Activated naive CD8-positive, alpha-beta T cell treated with anti-CD3 and anti-CD28 coated beads, Interleukin-2, amount 10 ng/mL, durations not matched to agents 7 days and 5 days (primary cell): ENCODE measurements at regions not wholly inside any gene's neighbourhood (a gene's known extent, or its start where the extent isn't known, plus 50 kb on each side); places are given as distances from the start of the nearest gene placed in this dataset.

ENCODE experiments used
- ATAC-seq: fragments of 150-1000 bp; cut with Tn5 transposase; one replicate; pipeline ENCODE4 v1.10.0; 2021; ENCODE audit warnings: low read depth, moderate library complexity
- POLR2A ChIA-PET: fragments of 350-600 bp; sonication (Branson Sonifier 250); formaldehyde crosslinking; loops from one replicate; lab custom pipeline; 2021; ENCODE audit warnings: antibody characterized with exemption; lab: Charles Lee
- DNase-seq: peaks from one replicate; pipeline ENCODE4 v3.0.0; 2021
- H3K27ac Mint-ChIP-seq: one replicate; pipeline ENCODE4 v1.8.0; 2022; ENCODE audit warnings: mild to moderate bottlenecking, mixed read lengths
- H3K27me3 Mint-ChIP-seq: one replicate; pipeline ENCODE4 v1.8.0; 2022; ENCODE audit warnings: mild to moderate bottlenecking, moderate library complexity, mixed read lengths
- H3K36me3 Mint-ChIP-seq: one replicate; pipeline ENCODE4 v1.8.0; 2021; ENCODE audit warnings: mild to moderate bottlenecking, mixed read lengths
- H3K4me1 Mint-ChIP-seq: one replicate; pipeline ENCODE4 v1.8.0; 2021; ENCODE audit warnings: mixed read lengths
- H3K4me3 Mint-ChIP-seq: one replicate; pipeline ENCODE4 v1.8.0; 2022; ENCODE audit warnings: mild to moderate bottlenecking, moderate library complexity, mixed read lengths
- H3K9me3 Mint-ChIP-seq: one replicate; pipeline ENCODE4 v1.8.0; 2021; ENCODE audit warnings: mixed read lengths

GRCh38 chr5:143659599-143660238 lies 152.2 kb upstream of the HMHB1 start:
- H3K4me1 Mint-ChIP-seq, result no peaks in the 10 kb centered on the region

DNA sequence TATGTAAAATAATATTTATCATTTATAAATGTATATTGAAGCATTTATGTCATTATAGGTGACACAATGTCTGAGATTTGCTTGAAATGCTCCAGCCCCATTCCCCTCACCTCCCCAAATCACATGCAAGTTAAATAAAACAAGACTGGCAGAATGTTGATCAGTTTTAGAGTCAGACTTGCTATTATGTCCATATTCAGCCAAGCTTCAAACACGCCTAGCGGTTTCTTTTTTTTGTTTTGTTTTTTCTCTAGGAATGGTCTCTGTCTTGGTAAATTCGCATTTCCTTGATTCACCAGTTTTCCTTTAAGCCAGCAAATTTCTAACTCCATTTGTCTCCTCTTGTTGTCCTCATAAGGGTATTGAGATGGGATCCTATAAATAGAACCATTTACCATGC lies 153.0 kb upstream of the HMHB1 start:
- Mint-ChIP-seq H3K27me3 (peaks cover 14% of the 10 kb centered on the region), H3K27ac (no peak overlapping the region), H3K9me3 (no peaks in the 10 kb centered on the region), H3K36me3 (no peaks in the 10 kb centered on the region), H3K4me1 (no peaks in the 10 kb centered on the region), H3K4me3 (no peak overlapping the region)
- DNase-seq (no peak), ATAC-seq (no peak)
- POLR2A ChIA-PET, result no interaction called here

More at GRCh38 chr5:143659599-143660238, 152.2 kb upstream of the HMHB1 start:
- no peaks in the 10 kb centered on the region for H3K36me3 Mint-ChIP-seq
- no peak for ATAC-seq
- no peaks in the 10 kb centered on the region for H3K9me3 Mint-ChIP-seq
- DNase-seq, result no peak
- H3K4me3 Mint-ChIP-seq, result no peak overlapping the region
- peaks cover 12% of the 10 kb centered on the region for H3K27me3 Mint-ChIP-seq
- POLR2A ChIA-PET, result no interaction called here
- H3K27ac Mint-ChIP-seq, result no peak overlapping the region

DNA sequence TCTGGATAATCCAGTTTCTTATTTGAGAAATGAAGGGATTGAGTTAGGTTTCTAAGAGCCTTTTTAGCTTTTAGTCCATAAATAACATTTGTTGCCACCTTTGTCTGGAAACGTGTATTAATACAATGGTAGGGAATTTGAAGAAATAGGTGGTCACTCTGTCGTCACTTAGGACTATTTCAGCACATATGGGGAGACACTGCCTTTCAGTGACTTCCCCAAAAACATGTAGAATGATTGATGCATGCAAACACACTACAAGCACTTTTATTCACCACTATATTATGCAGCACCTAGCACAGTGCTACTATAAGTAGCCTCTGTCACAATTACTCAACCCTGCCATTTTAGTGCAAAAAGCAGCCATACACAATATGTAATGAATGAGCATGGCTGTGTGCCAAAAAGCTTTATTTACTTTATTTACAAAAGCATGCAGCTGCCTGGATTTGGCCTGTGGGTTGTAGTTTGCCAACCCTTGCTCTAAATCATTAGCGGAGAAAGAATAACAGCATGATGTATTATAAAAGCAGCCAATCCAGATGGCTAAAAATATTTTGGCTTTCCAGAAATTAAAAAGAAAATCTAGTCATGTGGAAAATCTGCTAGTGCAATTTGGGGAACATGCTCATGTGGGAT lies 154.2 kb upstream of the HMHB1 start:
- no peak for ATAC-seq
- no peaks in the 10 kb centered on the region for H3K4me1 Mint-ChIP-seq
- peaks cover 17% of the 10 kb centered on the region for H3K27me3 Mint-ChIP-seq
- peaks cover 4% of the 10 kb centered on the region for H3K9me3 Mint-ChIP-seq
- POLR2A ChIA-PET, result no interaction called here
- no peak overlapping the region for H3K4me3 Mint-ChIP-seq
- no peak overlapping the region for H3K27ac Mint-ChIP-seq
- no peaks in the 10 kb centered on the region for H3K36me3 Mint-ChIP-seq
- DNase-seq, result no peak

GRCh38 chr5:143653766-143654282 lies 158.1 kb upstream of the HMHB1 start:
- DNase-seq (no peak), ATAC-seq (no peak)
- H3K27ac Mint-ChIP-seq, result no peak overlapping the region
- no peaks in the 10 kb centered on the region for H3K36me3 Mint-ChIP-seq
- H3K9me3 Mint-ChIP-seq, result peaks cover 4% of the 10 kb centered on the region
- H3K4me3 Mint-ChIP-seq, result no peak overlapping the region
- peaks cover 15% of the 10 kb centered on the region for H3K27me3 Mint-ChIP-seq
- POLR2A ChIA-PET, result no interaction called here
- no peaks in the 10 kb centered on the region for H3K4me1 Mint-ChIP-seq

GRCh38 chr5:143653256-143653655 lies 158.7 kb upstream of the HMHB1 start:
- ATAC-seq, result no peak
- POLR2A ChIA-PET, result no interaction called here
- H3K27ac Mint-ChIP-seq, result no peak overlapping the region
- H3K36me3 Mint-ChIP-seq, result no peaks in the 10 kb centered on the region
- peaks cover 15% of the 10 kb centered on the region for H3K27me3 Mint-ChIP-seq
- H3K9me3 Mint-ChIP-seq, result peaks cover 4% of the 10 kb centered on the region
- DNase-seq, result no peak
- H3K4me3 Mint-ChIP-seq, result no peak overlapping the region
- no peaks in the 10 kb centered on the region for H3K4me1 Mint-ChIP-seq

DNA sequence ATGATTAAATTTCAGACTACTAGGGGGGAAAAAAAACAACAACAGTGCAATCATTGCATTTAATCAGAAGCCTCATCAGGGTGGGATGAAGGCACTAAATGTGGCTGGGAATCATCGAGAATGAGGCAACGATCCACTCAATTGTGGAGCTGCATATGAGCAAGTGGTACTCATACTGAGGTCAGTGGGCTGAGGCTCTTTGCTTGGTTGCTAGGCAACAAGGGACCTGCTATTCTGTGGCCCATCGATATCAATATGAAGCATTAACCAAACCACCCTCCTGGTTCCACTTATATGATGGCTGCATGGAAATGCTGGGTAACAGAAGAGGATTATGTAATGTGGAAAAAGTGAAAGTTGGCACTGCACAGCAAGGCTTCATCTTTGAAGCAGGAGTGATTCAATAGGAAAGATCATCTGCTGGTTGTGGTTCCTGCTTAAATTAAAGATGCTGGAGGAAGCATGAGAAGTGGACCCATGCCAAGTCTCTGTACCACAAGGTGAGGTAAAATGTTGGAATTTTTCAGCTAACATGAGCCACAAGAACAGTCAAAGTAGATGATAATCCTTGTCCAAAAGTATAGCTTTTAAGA lies 159.8 kb upstream of the HMHB1 start:
- peaks cover 4% of the 10 kb centered on the region for H3K9me3 Mint-ChIP-seq
- H3K27ac Mint-ChIP-seq, result no peak overlapping the region
- H3K27me3 Mint-ChIP-seq, result peaks cover 11% of the 10 kb centered on the region
- DNase-seq (no peak), ATAC-seq (no peak)
- POLR2A ChIA-PET, result no interaction called here
- H3K4me3 Mint-ChIP-seq, result no peak overlapping the region
- no peaks in the 10 kb centered on the region for H3K36me3 Mint-ChIP-seq
- no peaks in the 10 kb centered on the region for H3K4me1 Mint-ChIP-seq

- POLR2A ChIA-PET, result no interaction called here
- no peak for ATAC-seq
- no peaks in the 10 kb centered on the region for H3K36me3 Mint-ChIP-seq
- H3K9me3 Mint-ChIP-seq, result peaks cover 4% of the 10 kb centered on the region
- H3K4me1 Mint-ChIP-seq, result no peaks in the 10 kb centered on the region
- DNase-seq, result no peak
- peaks cover 9% of the 10 kb centered on the region for H3K27me3 Mint-ChIP-seq
- H3K4me3 Mint-ChIP-seq, result no peak overlapping the region
- H3K27ac Mint-ChIP-seq, result no peak overlapping the region
These were observed 161.9 kb upstream of the HMHB1 start for GRCh38 chr5:143649937-143650621.

GRCh38 chr5:143648696-143649095 lies 163.3 kb upstream of the HMHB1 start:
- H3K27me3 Mint-ChIP-seq, result peaks cover 4% of the 10 kb centered on the region
- no peak for ATAC-seq
- DNase-seq, result no peak
- H3K4me3 Mint-ChIP-seq, result no peak overlapping the region
- H3K9me3 Mint-ChIP-seq, result peaks cover 2% of the 10 kb centered on the region
- H3K27ac Mint-ChIP-seq, result no peak overlapping the region
- no peaks in the 10 kb centered on the region for H3K36me3 Mint-ChIP-seq
- H3K4me1 Mint-ChIP-seq, result no peaks in the 10 kb centered on the region
- POLR2A ChIA-PET, result no interaction called here

GRCh38 chr5:143646961-143647360 lies 165.0 kb upstream of the HMHB1 start:
- DNase-seq (no peak), ATAC-seq (no peak)
- Mint-ChIP-seq H3K4me1 (no peaks in the 10 kb centered on the region), H3K4me3 (no peak overlapping the region), H3K36me3 (no peaks in the 10 kb centered on the region), H3K27me3 (peaks cover 1% of the 10 kb centered on the region), H3K27ac (no peak overlapping the region), H3K9me3 (no peaks in the 10 kb centered on the region)
- POLR2A ChIA-PET, result no interaction called here

DNA sequence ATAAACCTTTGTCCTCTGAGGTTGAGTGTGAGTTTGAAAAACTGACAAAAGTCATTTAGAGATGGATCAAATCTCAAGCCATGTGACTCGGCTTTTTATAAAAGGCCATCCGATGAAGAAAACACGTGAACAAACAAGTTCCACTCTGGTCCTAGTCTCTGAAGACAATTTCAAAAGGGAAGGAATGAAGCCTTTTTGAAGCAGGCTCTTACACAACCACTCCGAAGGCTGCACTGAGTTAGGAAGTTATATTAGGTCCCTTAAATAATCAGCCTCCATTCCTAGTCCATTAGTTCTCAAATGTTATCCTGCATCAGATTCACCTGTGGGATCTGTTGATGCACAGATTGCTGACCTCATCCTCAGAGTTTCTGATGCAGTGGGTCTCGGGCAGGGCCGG lies 166.6 kb upstream of the HMHB1 start:
- no peaks in the 10 kb centered on the region for H3K4me1 Mint-ChIP-seq
- no peaks in the 10 kb centered on the region for H3K36me3 Mint-ChIP-seq
- no peak for ATAC-seq
- no peaks in the 10 kb centered on the region for H3K9me3 Mint-ChIP-seq
- DNase-seq, result no peak
- POLR2A ChIA-PET, result no interaction called here
- no peak overlapping the region for H3K4me3 Mint-ChIP-seq
- peaks cover under 1% of the 10 kb centered on the region for H3K27me3 Mint-ChIP-seq
- H3K27ac Mint-ChIP-seq, result no peak overlapping the region

DNA sequence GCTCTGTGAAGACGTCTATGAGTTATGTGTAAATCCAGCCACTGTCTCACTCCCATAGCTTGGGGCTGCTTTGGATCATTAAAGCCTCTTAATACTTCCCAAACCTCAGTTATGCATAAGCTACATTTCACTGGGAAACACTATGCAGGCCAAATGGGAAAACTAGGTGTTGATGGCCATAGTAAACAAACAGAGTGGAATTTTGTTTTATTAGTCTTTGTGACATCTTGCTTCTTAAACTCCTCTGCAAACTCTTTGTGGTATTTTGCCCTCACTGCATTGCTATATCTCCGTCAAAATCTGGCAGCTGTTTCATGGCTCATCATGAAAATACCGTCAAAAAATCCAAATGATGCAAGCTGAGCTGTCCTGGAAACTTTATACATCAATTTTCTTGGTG lies 167.2 kb upstream of the HMHB1 start:
- Mint-ChIP-seq H3K27me3 (no peaks in the 10 kb centered on the region), H3K9me3 (peaks cover 3% of the 10 kb centered on the region), H3K4me3 (no peak overlapping the region), H3K4me1 (no peaks in the 10 kb centered on the region), H3K27ac (no peak overlapping the region), H3K36me3 (no peaks in the 10 kb centered on the region)
- POLR2A ChIA-PET, result no interaction called here
- ATAC-seq, result no peak
- DNase-seq, result no peak

DNA sequence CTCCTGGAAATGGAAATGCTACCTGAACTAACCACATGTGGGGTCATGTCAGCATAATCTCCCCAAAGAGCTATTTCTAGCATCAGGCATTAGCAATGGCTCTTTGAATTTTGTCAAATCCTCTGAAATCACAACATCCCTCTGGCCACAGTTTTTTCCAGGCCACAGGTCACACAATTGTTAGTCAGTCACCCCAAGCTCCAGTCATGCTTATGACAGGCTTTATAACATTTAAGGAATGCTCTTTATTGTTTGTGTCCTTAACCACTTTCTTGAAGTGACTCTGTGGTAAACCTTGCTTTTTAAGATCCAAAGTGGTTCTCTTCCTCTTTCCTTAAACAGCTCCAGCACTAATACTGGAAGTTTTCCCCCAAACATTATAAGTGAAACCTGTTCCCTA lies 169.2 kb upstream of the HMHB1 start:
- POLR2A ChIA-PET, result no interaction called here
- ATAC-seq (no peak), DNase-seq (no peak)
- Mint-ChIP-seq H3K9me3 (peaks cover 3% of the 10 kb centered on the region), H3K4me3 (no peak overlapping the region), H3K4me1 (no peaks in the 10 kb centered on the region), H3K27ac (no peak overlapping the region), H3K27me3 (no peaks in the 10 kb centered on the region), H3K36me3 (no peaks in the 10 kb centered on the region)

GRCh38 chr5:143641549-143642355 lies 170.2 kb upstream of the HMHB1 start:
- DNase-seq (no peak), ATAC-seq (no peak)
- Mint-ChIP-seq H3K36me3 (no peaks in the 10 kb centered on the region), H3K27me3 (no peaks in the 10 kb centered on the region), H3K9me3 (peaks cover 3% of the 10 kb centered on the region), H3K27ac (no peak overlapping the region), H3K4me1 (no peaks in the 10 kb centered on the region), H3K4me3 (no peak overlapping the region)
- POLR2A ChIA-PET, result no interaction called here
